Activated CD8-positive, alpha-beta T cell treated with anti-CD3 and anti-CD28 coated beads for 36 hours (primary cell): ENCODE measurements at regions not wholly inside any gene's neighbourhood (a gene's known extent, or its start where the extent isn't known, plus 50 kb on each side); places are given as distances from the start of the nearest gene placed in this dataset.

Experiments
- ATAC-seq: fragments of 200-7000 bp; cut with Tn5 transposase; one replicate; pipeline ENCODE4 v1.10.0; 2021; ENCODE audit warnings: mild to moderate bottlenecking, moderate library complexity
- CTCF ChIA-PET: fragments of 350-600 bp; sonication (Branson Sonifier 250); formaldehyde crosslinking; loops from one replicate; lab custom pipeline; 2021; ENCODE audit warnings: antibody characterized with exemption; lab: Charles Lee
- POLR2A ChIA-PET: fragments of 350-600 bp; sonication (Branson Sonifier 250); formaldehyde crosslinking; loops from one replicate; lab custom pipeline; 2021; ENCODE audit warnings: antibody characterized with exemption; lab: Charles Lee
- DNase-seq: peaks from one replicate; pipeline ENCODE4 v3.0.0-alpha.2; 2020
- H3K27ac Mint-ChIP-seq: one replicate; pipeline ENCODE4 v1.8.0; 2021; ENCODE audit warnings: mild to moderate bottlenecking, mixed read lengths
- H3K27me3 Mint-ChIP-seq: one replicate; pipeline ENCODE4 v1.8.0; 2021; ENCODE audit warnings: mixed read lengths
- H3K36me3 Mint-ChIP-seq: one replicate; pipeline ENCODE4 v1.8.0; 2021; ENCODE audit warnings: low read depth, mixed read lengths
- H3K4me1 Mint-ChIP-seq: one replicate; pipeline ENCODE4 v1.8.0; 2021; ENCODE audit warnings: low read depth, mixed read lengths
- H3K4me3 Mint-ChIP-seq: one replicate; pipeline ENCODE4 v1.8.0; 2021; ENCODE audit warnings: mild to moderate bottlenecking, moderate library complexity, mixed read lengths
- H3K9me3 Mint-ChIP-seq: one replicate; pipeline ENCODE4 v1.8.0; 2021; ENCODE audit warnings: mixed read lengths
- CTCF ChIP-seq: fragments of 200-600 bp; IDR thresholded peaks from one replicate; pipeline ENCODE4 v1.8.0; 2022; ENCODE audit warnings: antibody characterized with exemption, mild to moderate bottlenecking
- intact Hi-C: fragments of 100-400 bp; cut with micrococcal nuclease; formaldehyde crosslinking; loops from one replicate; pipeline ENCODE4 v1.10.0; 2022

GRCh38 chr3:118505784-118506183, 528.9 kb downstream of the IGSF11 start:
- Mint-ChIP-seq H3K9me3 (no peaks in the 10 kb centered on the region), H3K36me3 (no peaks in the 10 kb centered on the region)

GRCh38 chr3:118511402-118511801, 523.2 kb downstream of the IGSF11 start:
- Mint-ChIP-seq H3K4me1 (no peaks in the 10 kb centered on the region), H3K9me3 (no peaks in the 10 kb centered on the region), H3K36me3 (no peaks in the 10 kb centered on the region), H3K27me3 (no peaks in the 10 kb centered on the region), H3K27ac (no peak overlapping the region), H3K4me3 (no peak overlapping the region)
- no peak for DNase-seq
- intact Hi-C loops, result no loop called here
- ATAC-seq, result no peak
- ChIA-PET CTCF (no interaction called here), POLR2A (no interaction called here)
- no peak for TF ChIP-seq CTCF

More at GRCh38 chr3:118505784-118506183, 528.9 kb downstream of the IGSF11 start:
- ATAC-seq, result no peak
- Mint-ChIP-seq H3K4me1 (no peaks in the 10 kb centered on the region), H3K4me3 (no peak overlapping the region), H3K27ac (no peak overlapping the region), H3K27me3 (no peaks in the 10 kb centered on the region)
- CTCF ChIA-PET, result no interaction called here
- no peak for DNase-seq
- intact Hi-C loops, result no loop called here
- POLR2A ChIA-PET, result no interaction called here
- TF ChIP-seq CTCF, result no peak

GRCh38 chr3:118512301-118512700, 522.3 kb downstream of the IGSF11 start:
- Mint-ChIP-seq H3K9me3 (no peaks in the 10 kb centered on the region), H3K4me1 (no peaks in the 10 kb centered on the region), H3K27ac (no peak overlapping the region), H3K27me3 (no peaks in the 10 kb centered on the region), H3K4me3 (no peak overlapping the region), H3K36me3 (no peaks in the 10 kb centered on the region)
- no peak for TF ChIP-seq CTCF
- POLR2A ChIA-PET, result no interaction called here
- intact Hi-C loops, result no loop called here
- DNase-seq (no peak), ATAC-seq (no peak)
- CTCF ChIA-PET, result no interaction called here

GRCh38 chr3:118525077-118525476, 509.6 kb downstream of the IGSF11 start:
- no peak overlapping the region for H3K27ac Mint-ChIP-seq
- no peak for DNase-seq
- intact Hi-C loops, result no loop called here
- no peak for ATAC-seq
- ChIA-PET POLR2A (no interaction called here), CTCF (no interaction called here)
- no peaks in the 10 kb centered on the region for H3K36me3 Mint-ChIP-seq
- no peaks in the 10 kb centered on the region for H3K4me1 Mint-ChIP-seq
- H3K27me3 Mint-ChIP-seq, result no peaks in the 10 kb centered on the region
- peaks cover 3% of the 10 kb centered on the region for H3K9me3 Mint-ChIP-seq
- TF ChIP-seq CTCF, result no peak
- no peak overlapping the region for H3K4me3 Mint-ChIP-seq

GRCh38 chr3:118526758-118527513, 507.7 kb downstream of the IGSF11 start:
- no peak for TF ChIP-seq CTCF
- intact Hi-C loops, result no loop called here
- Mint-ChIP-seq H3K9me3 (peaks cover 3% of the 10 kb centered on the region), H3K36me3 (no peaks in the 10 kb centered on the region), H3K4me1 (no peaks in the 10 kb centered on the region), H3K27me3 (no peaks in the 10 kb centered on the region), H3K4me3 (no peak overlapping the region), H3K27ac (no peak overlapping the region)
- ChIA-PET CTCF (no interaction called here), POLR2A (no interaction called here)
- ATAC-seq (no peak), DNase-seq (no peak)
